Mucosa of stomach (tissue), 1 donor: ENCODE measurements at regions not wholly inside any gene's neighbourhood (a gene's known extent, or its start where the extent isn't known, plus 50 kb on each side); places are given as distances from the start of the nearest gene placed in this dataset.

ENCODE experiments used
- H3K27me3 ChIP-seq: one replicate; pipeline ENCODE4 v1.7.0; 2013; ENCODE audit warnings: mild to moderate bottlenecking, low read length; ENCODE audit not compliant: control insufficient read depth, insufficient read depth
- H3K36me3 ChIP-seq: one replicate; pipeline ENCODE4 v1.7.0; 2013; ENCODE audit warnings: low read length; ENCODE audit not compliant: control insufficient read depth, insufficient read depth
- H3K4me1 ChIP-seq: one replicate; pipeline ENCODE4 v1.7.0; 2013; ENCODE audit warnings: mild to moderate bottlenecking, low read length; ENCODE audit not compliant: control insufficient read depth, insufficient read depth
- H3K4me3 ChIP-seq: one replicate; pipeline ENCODE4 v1.7.0; 2013; ENCODE audit warnings: low read length
- H3K9ac ChIP-seq: one replicate; pipeline ENCODE4 v1.7.0; 2013; ENCODE audit warnings: mild to moderate bottlenecking, low read length, moderate library complexity
- H3K9me3 ChIP-seq: one replicate; pipeline ENCODE4 v1.7.0; 2013; ENCODE audit warnings: mild to moderate bottlenecking, low read length, moderate library complexity; ENCODE audit not compliant: control insufficient read depth
- donor health status: Pancreatic carcinoma.

- no peaks in the 10 kb centered on the region for H3K9me3 ChIP-seq
- H3K4me3 ChIP-seq, result no peak overlapping the region
- H3K27me3 ChIP-seq, result no peaks in the 10 kb centered on the region
- no peak overlapping the region for H3K9ac ChIP-seq
- no peaks in the 10 kb centered on the region for H3K36me3 ChIP-seq
- no peaks in the 10 kb centered on the region for H3K4me1 ChIP-seq
Measured at GRCh38 chr10:8502573-8502972, 448.1 kb downstream of the GATA3 start.

GRCh38 chr10:8504499-8504898 lies 450.0 kb downstream of the GATA3 start:
- Histone ChIP-seq H3K27me3 (no peaks in the 10 kb centered on the region), H3K36me3 (no peaks in the 10 kb centered on the region), H3K4me1 (no peaks in the 10 kb centered on the region), H3K9ac (no peak overlapping the region), H3K9me3 (no peaks in the 10 kb centered on the region), H3K4me3 (no peak overlapping the region)

- Histone ChIP-seq H3K27me3 (no peaks in the 10 kb centered on the region), H3K4me3 (no peak overlapping the region), H3K4me1 (no peaks in the 10 kb centered on the region), H3K36me3 (no peaks in the 10 kb centered on the region), H3K9ac (no peak overlapping the region), H3K9me3 (no peaks in the 10 kb centered on the region)
Measured at GRCh38 chr10:8507156-8507555, 452.7 kb downstream of the GATA3 start.

GRCh38 chr10:8508882-8509281 lies 454.4 kb downstream of the GATA3 start:
- Histone ChIP-seq H3K9ac (no peak overlapping the region), H3K36me3 (no peaks in the 10 kb centered on the region), H3K27me3 (no peaks in the 10 kb centered on the region), H3K4me3 (no peak overlapping the region), H3K9me3 (no peaks in the 10 kb centered on the region), H3K4me1 (no peaks in the 10 kb centered on the region)

- H3K9ac ChIP-seq, result no peak overlapping the region
- no peaks in the 10 kb centered on the region for H3K9me3 ChIP-seq
- H3K36me3 ChIP-seq, result no peaks in the 10 kb centered on the region
- H3K27me3 ChIP-seq, result no peaks in the 10 kb centered on the region
- no peaks in the 10 kb centered on the region for H3K4me1 ChIP-seq
- no peak overlapping the region for H3K4me3 ChIP-seq
Measured at GRCh38 chr10:8510471-8510870, 456.0 kb downstream of the GATA3 start.

GRCh38 chr10:8511026-8511425 lies 456.5 kb downstream of the GATA3 start:
- Histone ChIP-seq H3K4me3 (no peak overlapping the region), H3K36me3 (no peaks in the 10 kb centered on the region), H3K9ac (no peak overlapping the region), H3K27me3 (no peaks in the 10 kb centered on the region), H3K4me1 (no peaks in the 10 kb centered on the region), H3K9me3 (no peaks in the 10 kb centered on the region)

- Histone ChIP-seq H3K27me3 (no peaks in the 10 kb centered on the region), H3K4me1 (no peaks in the 10 kb centered on the region), H3K9me3 (no peaks in the 10 kb centered on the region), H3K4me3 (no peak overlapping the region), H3K9ac (no peak overlapping the region), H3K36me3 (no peaks in the 10 kb centered on the region)
Measured at GRCh38 chr10:8513155-8514147, 459.0 kb downstream of the GATA3 start.

GRCh38 chr10:8520382-8520781 lies 465.9 kb downstream of the GATA3 start:
- Histone ChIP-seq H3K4me1 (no peaks in the 10 kb centered on the region), H3K4me3 (no peak overlapping the region), H3K36me3 (no peaks in the 10 kb centered on the region), H3K9ac (no peak overlapping the region), H3K9me3 (no peaks in the 10 kb centered on the region), H3K27me3 (no peaks in the 10 kb centered on the region)

- Histone ChIP-seq H3K4me3 (no peak overlapping the region), H3K27me3 (no peaks in the 10 kb centered on the region), H3K4me1 (no peaks in the 10 kb centered on the region), H3K9ac (no peak overlapping the region), H3K9me3 (no peaks in the 10 kb centered on the region), H3K36me3 (no peaks in the 10 kb centered on the region)
Measured at GRCh38 chr10:8527773-8528172, 473.3 kb downstream of the GATA3 start.

GRCh38 chr10:8531116-8531515 lies 476.6 kb downstream of the GATA3 start:
- H3K27me3 ChIP-seq, result no peaks in the 10 kb centered on the region
- H3K36me3 ChIP-seq, result no peaks in the 10 kb centered on the region
- H3K4me1 ChIP-seq, result no peaks in the 10 kb centered on the region
- H3K9me3 ChIP-seq, result no peaks in the 10 kb centered on the region
- H3K9ac ChIP-seq, result no peak overlapping the region
- no peak overlapping the region for H3K4me3 ChIP-seq

GRCh38 chr10:8532647-8533046 lies 478.2 kb downstream of the GATA3 start:
- no peaks in the 10 kb centered on the region for H3K4me1 ChIP-seq
- no peaks in the 10 kb centered on the region for H3K27me3 ChIP-seq
- no peak overlapping the region for H3K9ac ChIP-seq
- H3K36me3 ChIP-seq, result no peaks in the 10 kb centered on the region
- H3K4me3 ChIP-seq, result no peak overlapping the region
- no peaks in the 10 kb centered on the region for H3K9me3 ChIP-seq

- Histone ChIP-seq H3K36me3 (no peaks in the 10 kb centered on the region), H3K4me3 (no peak overlapping the region), H3K9me3 (no peaks in the 10 kb centered on the region), H3K9ac (no peak overlapping the region), H3K4me1 (no peaks in the 10 kb centered on the region), H3K27me3 (no peaks in the 10 kb centered on the region)
Measured at GRCh38 chr10:8533462-8533861, 479.0 kb downstream of the GATA3 start.
